CD1c-positive myeloid dendritic cell (primary cell): ENCODE measurements at regions not wholly inside any gene's neighbourhood (a gene's known extent, or its start where the extent isn't known, plus 50 kb on each side); places are given as distances from the start of the nearest gene placed in this dataset.
"Not testable (repeated sequence)": the region's sequence is repeated elsewhere in the genome, so short reads cannot be mapped to it uniquely, and the experiment has no call there.

Source experiments
- DNase-seq: peaks from one replicate; pipeline ENCODE4 v3.0.0-alpha.2; 2016; ENCODE audit errors: extremely low spot score

DNA sequence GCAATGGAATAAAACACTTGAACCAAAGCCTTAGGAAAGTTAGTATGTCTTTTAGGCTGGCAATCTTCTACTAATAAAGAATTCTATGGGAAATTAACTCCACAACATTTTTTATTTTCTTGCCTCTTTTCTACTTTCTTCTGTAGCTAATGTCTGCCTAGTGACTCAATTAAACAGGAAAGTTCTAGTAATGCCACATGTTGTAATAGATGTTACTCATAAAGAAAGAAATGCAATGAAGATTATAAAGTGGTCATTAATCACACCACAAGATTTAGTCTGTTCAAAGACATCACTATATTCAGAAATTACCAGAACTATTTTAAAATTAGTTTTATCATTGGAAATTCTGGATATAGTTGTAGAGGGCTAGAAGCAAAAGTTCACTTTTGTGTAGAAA lies 329.7 kb downstream of the SI start:
- DNase-seq = no peak

DNA sequence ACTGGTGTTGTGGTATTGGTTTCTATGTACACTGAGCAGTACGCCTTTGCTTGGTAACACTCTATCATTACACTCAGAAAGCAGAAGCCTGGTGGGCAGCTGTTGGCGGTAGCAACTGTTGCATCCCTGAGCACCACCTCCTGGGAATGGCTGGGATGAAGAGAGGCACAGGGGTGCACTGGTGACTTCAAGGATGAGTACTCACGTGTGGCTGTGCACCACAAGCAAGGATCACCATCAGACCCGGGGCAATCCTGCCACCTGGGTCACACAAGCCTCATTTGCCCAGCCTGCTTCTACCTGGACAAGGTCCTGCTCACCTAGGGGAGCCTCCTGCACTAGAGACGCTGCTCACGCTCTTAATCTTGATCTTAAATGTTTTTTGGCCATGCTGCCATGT lies 336.4 kb downstream of the SI start:
- DNase-seq = no peak

DNA sequence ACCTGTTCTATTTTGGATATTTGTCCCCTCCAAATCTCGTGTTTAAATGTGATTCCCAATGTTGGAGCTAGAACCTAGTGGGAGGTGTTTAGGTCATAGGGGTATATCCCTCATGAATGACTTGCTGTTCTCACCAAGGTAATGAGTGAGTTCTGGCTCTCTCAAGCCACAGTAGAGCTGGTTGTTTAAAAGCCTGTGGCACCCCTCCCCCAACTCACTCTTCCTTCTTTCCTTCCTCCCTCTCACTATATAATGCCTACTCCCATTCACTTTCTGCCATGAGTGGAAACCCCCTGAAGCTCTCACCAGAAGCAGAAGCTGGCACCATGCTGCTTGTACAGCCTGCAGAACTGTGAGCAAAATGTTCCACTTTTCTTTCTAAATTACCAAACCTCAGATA lies 341.1 kb downstream of the SI start:
- DNase-seq = no peak

DNA sequence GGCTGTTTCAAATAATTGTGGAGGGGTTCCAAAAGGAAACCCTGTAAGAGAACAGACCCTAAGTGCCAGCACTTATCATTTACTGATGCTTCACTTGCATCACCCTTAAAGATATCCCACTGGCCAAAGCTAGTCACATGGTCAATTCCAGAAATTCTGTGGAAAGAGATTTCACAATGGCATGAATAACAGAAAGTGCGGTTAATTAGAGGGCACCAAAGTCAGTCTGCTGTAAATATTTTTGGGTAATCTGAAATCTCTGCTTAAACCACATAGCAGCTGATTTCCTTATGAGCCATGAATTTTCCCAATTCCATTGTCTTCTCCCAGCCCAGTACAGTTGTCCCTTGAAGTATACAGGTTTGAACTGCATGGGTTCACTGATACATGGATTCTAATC lies 346.1 kb downstream of the SI start:
- no peak for DNase-seq

DNA sequence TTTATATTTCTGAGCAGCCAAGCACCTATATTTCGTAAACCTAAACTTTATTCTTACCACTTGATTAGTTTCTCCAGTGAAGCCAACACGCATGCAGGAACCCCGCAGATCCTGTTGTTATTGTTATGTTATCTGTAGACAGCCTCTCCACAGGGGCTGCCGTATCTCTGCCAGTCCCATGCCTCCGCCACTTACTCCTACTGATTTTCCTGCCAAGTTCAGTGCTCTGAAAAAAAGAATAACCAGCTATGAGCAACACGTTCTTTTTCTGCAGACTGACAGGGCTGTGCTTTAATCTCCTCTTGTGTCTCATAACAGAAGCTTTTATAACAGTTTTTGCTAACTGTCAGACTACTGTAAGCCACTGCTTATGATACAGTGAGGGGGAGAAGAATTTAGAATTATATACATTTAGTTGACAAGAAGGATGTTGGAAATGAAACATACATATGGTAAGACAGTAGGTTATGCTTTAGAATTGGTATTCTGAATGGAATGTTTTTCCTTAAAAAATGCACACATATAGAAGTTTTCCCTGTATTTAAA lies 347.4 kb downstream of the SI start:
- DNase-seq = no peak

DNA sequence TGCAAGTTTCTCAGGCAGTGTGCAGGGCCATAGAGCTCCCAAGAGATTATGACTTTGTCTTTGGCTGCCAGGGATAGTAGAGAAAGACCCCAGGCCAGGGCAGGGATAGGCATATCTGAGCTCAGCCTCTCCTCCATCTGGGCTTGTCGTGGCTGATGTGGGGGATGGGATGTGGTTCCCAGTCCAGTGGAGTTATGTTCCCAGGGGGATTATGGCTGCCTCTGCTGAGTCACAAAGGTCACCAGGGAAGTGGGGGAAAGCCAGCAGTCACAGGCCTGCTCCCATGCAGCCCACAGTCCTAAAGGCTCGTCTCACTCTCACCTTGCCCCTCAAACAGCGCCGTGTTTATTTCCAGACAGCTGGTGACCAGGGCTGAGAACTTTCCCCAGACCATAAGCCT lies 354.9 kb downstream of the SI start:
- DNase-seq = no peak

DNA sequence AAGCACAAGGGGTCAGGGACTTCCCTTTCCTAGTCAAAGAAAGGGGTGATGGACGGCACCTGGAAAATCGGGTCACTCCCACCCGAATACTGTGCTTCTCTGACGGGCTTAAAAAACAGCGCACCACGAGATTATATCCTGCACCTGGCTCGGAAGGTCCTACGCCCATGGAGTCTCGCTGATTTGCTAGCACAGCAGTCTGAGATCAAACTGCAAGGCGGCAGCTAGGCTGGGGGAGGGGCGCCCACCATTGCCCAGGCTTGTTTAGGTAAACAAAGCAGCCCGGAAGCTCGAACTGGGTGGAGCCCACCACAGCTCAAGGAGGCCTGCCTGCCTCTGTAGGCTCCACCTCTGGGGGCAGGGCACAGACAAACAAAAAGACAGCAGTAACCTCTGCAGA lies 375.5 kb downstream of the SI start:
- not testable (repeated sequence) for DNase-seq

DNA sequence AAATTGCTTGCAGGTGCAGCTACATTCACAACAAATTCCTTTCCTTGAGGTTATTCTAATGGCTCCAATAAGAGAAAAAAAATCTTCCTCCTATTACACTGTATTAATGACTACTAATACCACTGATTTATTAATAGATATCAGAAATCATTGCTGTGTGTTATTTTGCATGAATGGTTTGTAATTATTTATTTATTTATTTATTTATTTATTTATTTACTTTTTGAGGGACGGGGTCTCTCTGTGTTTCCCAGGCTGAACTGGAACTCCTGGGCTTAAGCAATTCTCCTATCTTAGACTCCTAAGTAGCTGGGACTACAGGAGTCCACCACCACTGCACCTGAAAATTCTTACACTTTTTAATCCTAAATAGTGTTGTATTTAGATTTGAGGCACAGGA lies 390.4 kb downstream of the SI start:
- DNase-seq = no peak

DNA sequence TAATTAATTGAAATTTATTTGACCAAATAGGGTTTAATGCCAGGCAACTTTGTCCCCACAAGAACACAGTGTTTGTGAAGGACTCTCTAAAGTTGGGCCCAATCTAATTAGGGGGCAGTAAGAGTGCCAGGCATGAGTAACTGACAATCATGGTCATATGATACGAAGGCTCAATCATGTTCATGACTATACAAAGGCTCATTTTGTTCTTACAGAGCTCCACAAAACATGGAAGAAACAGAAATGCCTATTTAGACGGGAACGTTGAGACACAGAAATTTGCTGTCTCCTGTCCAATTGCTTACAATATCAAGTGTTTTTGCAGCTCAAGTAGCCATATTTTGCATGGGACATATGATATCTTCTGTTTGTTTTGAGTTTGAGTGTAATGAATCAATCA lies 391.1 kb downstream of the SI start:
- DNase-seq = no peak

DNA sequence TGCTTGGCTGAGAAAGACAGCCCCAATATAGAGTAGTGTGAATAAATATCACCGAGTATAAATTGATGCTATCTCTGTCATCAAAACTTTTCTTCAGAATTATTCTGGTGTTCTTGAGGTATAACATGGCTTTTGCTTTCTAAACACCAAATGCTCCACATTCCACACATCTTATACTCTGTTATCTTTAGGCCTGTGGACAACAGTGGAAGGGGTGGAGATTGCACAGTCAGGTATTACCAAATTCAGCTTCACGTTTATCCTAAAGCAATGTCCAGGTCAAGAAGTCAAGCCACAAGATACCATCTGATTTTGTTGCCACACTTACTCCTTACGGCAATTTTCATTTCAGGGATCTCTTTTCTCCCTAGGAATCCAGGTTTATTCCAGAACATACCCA lies 394.8 kb downstream of the SI start:
- DNase-seq = no peak

DNA sequence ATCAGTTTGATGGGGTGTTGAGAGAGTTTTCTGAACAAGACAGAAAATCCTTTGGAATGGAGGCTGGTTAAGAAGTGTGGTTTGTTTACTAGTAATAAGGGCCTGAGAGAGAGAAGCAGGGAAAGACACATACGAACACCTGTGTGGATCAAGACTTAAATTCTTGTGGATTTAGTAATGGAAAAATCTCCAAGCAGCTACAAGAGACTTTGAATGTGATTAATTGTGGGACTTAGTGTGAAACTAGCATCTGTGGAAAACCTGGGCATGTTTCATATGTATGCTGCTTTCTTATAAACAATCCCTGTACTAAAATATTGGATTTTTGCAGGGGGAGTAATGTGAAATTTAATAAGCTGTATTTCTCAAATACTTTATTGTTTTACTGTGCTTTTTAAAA lies 399.1 kb downstream of the SI start:
- no peak for DNase-seq

DNA sequence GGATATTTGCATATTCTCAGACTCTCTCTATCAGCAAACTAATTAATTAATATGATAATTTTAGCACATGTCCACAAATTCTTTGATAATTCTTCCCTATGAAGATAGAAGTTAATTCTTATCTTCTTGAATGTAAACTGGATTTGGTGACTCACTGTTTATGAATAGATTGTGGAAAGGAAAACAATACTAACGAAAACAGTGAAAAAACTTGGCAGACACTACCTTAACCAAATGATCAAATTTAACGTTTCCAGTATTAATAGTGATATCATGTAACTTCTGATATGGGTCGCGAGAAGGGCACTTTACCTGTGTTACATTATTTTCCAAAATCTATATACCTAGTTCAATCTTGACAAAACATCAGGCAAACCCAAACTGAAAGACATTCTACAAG lies 401.0 kb downstream of the SI start:
- DNase-seq = no peak

DNA sequence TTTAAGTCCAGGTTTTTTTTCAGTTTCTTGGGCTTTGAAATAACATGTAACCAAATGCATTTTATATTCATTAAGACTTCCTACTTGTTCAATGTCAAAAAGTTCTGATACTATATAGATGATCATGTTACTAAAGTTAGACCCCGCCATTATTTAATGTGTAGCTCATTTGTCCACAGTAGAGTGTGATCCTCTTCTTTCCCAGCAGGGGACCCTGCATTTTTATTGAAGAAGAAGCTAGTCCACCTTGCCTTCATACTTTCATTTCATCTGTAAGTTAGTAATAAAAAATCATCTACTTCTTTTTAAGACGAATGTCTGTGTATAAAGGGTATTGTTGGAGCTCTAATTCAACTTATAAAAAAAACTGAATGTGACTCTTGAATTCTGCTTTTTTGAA lies 404.6 kb downstream of the SI start:
- no peak for DNase-seq

DNA sequence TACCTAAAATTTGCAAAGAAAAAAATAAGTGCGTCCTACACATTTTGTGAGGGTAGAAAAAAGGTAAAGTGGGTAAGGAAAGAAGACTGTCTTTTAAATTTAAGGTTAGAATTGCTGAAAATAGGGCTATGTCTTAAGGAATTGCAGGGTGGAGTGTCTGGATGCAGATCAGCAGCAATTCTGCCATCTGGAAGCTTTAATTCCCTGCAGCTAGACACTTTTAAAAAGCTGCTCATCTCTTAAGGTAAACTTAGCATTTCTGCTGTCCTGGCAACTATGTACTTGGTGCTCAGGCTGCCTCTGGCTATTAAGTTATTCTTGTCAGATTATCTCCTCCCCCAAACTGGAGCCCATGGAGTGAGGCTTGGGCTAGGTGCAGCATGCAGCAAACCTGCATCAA lies 420.2 kb downstream of the SI start:
- DNase-seq = no peak

DNA sequence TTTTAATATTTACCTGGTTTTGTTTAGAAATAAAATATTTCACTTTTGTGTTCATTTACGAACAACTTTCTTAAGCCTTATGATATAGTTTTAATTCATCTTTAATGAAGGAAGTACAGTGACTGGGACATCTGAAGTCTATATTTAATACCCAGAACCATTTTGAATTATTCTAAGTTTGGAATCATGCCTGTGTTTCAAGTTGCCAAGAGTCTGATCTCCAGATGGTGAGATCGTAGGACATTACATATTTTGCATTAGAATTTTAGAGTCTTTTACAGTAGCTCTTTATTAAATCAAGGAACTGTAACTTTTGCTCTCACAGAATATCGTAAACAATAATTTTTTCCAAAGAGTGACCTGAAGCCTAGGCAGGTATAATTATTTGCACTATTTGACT lies 420.7 kb downstream of the SI start:
- DNase-seq = no peak

DNA sequence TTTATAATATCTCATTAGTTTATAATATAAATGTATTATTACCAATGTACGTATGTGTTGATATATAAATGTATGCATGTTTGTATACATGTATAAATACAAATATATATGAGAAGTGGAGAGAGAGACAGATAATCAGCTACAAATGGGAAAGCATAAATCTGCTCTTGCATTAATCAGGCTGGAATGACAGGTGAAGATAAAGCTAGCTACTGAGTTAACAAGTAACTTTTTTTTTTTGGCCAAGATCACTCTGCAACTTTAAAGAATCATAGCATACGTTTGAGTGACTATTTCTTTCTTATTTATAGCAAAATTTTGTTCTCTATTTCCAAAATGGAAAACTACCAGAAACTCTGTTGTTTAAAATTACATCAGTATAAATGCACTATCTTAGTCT lies 422.8 kb downstream of the SI start:
- no peak for DNase-seq

DNA sequence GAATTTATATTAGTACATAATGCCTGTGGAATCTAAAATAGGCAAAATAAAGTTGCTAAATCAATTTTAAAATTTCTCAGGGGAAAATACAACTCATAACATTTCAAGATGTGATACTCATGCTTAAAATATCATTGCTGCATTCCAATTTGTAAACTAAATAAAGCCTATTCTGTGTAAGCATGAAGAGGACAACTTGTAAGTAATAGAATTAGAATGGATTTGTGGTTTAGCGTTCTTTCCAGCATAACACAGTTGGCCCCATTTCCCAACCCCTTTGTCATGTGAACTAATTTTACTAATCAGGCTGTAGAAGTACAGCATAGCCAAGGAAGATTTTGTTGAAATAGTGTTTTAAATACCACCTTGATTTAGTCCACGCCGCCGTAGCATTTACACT lies 437.2 kb downstream of the SI start:
- no peak for DNase-seq

DNA sequence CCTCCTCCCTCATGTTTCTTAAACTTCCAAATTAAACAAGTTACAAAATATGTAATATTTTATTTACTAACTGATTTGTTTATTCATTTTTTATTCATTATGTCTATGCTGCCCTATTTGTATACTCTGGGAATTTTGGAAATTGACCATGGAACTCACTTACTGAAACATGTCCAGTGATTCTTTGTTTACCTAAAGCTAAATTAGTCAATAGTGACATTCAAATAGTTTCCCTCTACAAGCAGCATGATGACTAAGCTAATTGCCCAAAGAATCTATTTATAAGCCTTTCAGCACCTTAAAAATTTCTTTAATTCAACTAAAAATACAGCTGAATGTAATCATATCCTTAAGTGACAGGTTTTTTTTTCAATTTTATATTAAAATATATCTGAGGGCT lies 437.7 kb downstream of the SI start:
- no peak for DNase-seq

DNA sequence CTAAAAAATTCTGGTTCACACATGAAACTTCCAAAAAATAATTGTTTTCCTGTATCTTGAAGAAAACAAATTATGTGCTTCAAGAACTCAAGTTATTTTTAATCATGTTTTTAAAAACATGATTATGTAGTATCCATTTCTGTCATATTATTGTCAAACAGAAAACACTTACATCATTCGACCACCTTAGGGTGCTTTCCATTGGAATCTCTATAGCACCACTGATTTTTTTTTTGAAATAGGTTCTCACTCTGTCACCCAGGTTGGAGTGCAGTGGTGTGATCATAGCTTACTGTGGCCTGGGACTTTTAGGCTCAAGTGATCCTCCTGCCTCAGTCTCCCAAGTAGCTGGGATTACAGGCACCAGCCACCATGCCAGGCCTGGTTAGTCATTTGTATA lies 457.3 kb downstream of the SI start:
- DNase-seq = no peak

DNA sequence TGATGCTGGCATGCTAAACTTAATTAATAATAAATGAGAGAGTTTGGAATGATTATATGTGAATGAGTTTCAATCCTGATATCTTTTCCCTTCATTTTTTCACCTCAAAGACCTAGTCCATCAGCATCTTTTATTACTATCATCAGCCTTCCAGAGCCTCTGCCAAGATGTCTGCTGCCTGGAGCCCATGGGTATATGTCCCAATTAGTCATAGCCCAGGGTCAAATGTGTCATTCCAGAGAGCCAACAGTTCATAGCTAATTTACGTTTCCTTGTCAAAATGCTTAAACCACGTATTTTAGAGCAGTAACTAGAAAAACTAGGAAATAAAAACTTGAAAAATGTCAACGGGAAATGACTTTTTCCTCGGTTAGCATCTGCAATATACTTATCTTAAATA lies 457.9 kb downstream of the SI start:
- DNase-seq = no peak

DNA sequence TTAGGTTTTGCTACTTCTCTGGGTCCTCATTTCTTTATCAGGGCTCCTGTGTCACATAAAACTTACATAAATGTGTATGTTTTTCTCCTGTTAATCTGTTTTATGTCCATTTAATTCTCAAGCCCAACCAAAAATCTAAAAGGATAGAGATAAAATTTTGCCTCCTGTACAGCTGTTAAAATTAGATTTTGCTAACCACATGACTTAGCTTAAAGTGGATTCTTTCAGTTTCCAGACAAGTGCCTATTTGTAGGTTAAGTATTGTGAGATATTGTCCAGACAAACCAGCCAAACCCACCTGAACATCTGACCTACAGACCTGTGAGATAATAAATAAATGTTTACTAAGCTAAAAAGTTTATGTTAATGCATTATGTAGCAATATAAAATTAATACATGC lies 465.5 kb downstream of the SI start:
- no peak for DNase-seq

DNA sequence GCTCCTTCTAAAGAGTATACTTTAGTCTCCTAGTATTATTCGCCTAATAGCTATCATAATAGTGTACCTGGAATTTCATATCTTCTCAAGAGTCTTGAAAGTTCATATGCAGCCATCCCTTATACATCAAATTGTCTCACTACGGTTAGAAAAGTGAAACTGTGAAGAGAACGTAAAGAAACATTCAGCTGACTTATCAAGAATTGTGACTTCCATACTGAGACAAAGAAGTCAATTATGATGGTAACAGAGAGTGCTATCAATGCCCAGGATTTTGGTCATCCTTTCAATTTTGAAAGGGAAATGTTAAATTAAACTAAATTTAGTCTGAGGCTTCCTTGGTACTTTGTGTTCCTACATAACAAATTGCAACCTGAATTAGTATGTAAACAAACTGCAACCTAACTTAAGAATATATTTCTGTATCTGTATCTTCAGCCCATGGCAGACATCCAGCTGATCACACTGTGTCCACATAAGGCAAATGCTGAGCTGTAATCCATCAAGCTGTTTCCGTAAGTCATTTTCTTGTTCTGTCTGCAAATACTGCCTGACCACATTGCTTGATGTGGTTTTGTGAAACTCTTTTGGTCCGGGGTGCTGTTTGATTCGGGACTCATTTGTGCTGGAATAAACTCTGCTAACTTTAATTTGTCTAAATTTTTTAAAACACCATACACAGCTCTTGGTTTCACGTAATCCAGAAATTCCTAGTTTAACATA lies 469.6 kb downstream of the SI start:
- DNase-seq = no peak

DNA sequence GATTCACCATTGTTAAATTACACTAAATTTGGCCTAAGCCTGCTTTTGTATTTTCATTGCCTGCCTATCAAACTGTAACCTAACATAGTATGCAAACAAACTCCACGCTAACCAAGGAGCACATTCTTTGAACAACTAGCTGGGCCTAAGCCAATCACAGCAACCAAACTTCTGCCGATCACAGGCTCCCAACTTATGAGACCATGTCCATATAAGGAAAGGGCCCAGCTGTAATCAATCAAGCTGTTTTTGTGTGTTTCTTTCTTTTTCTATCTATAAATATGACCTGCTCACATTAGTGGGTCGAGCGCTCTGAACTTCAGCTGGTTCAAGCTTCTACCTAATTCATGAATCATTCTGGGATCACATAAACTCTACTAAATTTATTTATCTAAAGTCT lies 473.6 kb downstream of the SI start:
- no peak for DNase-seq

DNA sequence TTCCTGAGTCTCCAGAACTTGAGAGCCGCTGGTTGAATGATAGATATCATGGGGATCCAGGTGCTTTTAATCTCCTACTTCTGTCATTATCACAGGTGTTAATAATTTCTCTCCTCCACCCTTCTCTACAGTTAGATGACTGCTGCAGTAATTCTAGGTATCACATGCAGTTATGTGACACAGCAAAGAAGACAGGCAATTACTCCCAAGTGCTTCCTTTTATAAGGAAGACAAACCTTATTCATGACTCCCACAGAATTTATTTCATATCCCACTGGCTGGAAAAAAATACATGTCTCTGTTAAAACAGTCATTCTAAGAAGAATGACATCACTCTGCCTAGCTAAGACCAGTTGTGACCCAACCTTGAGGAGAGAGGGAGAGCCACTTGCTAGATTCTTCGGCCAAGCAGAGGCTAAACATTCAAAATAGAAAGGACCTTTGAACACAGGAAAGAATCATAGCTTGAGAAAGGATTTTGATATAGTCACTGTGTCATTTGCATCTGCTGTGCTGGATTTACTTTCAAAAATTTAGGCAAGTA lies 500.6 kb downstream of the SI start:
- DNase-seq = no peak
